ENCODE measurements at regions not wholly inside any gene's neighbourhood (a gene's known extent, or its start where the extent isn't known, plus 50 kb on each side); places are given as distances from the start of the nearest gene placed in this dataset.

DNA sequence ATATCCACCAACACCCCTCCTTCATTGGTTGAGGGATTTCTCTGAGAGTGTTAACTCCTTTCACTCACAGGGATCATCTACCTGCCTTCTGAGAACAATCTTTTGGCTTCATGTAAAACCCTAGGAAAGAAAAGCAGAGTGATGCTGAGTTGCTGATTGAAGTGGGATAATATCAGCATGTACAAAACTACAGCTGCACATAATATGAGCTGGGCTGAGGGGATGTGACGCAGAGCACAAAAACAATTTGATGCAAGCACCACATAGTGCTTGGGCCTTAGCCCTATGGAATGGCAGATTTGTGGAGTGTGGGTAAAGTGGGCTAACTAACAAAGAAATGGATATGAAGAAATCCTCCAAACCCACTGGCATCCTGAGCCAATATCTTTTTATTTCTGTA, 267.6 kb upstream of the KCNH8 start:
- DNase-seq: no peak

DNA sequence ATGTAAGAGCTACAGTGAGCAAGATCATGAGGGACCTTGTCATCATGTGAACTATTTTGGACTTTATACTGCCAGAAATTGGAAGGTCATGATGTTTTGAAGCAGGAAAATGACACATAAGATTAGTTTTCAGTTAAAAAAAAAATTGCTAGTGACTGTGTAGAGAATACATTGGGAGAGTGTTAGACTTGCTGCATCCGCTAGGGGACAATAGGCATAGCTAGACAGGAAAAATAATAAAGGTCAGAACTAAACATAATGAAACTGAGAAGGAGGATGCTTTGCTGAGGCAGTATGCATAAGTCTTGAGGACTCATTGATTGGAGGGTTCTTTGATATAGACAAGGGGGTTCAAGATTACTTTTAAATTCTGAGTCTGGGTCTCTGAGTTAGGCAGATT, 275.8 kb upstream of the KCNH8 start:
- no peak for DNase-seq

DNA sequence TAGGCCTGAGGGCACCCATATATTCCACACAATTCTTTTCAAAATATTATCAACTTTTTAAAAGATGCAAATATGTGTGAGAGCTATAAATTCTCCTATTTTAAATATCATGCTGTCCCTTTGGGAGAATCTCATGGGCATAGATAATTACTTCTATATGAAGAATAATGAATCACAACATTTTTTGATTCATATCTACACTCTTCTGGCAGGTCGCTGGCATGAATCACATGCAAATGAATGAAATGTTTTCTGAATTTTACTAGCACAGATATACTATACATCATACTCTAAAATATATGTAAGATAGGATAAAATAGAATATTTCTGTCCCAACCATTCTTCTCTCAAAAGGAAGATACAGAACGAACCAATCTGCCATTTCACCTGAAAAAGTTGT, 277.7 kb upstream of the KCNH8 start:
- DNase-seq: no peak

DNA sequence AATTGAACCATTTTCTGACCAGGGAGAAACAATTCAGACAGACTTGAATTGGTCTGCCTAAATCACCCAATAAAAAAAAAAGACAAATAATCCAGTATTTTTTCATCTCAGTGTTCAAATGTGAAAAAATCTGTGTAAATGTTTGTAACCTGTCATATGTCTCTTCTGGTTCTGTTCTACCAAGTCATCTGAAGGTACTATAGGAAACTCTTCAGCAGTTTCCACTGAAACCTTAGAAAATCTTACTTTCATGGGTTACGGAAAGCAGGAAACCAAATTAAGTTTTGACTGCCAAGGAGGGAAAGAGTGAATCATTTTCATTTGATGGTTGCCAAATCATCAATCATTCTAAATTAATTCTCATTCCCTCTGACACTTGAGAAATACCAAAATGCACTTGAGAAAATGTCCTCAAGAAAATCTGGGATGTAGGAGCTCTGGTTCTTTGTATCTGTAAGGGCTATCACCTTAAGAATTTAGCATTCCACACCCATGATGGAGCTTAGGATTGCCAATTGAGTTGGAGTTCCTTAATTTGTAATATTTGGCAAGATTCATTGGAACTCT, 278.2 kb upstream of the KCNH8 start:
- no peak for DNase-seq

GRCh38 chr3:18868911-18869689, 279.2 kb upstream of the KCNH8 start:
- DNase-seq: no peak

GRCh38 chr3:18866899-18867298, 281.4 kb upstream of the KCNH8 start:
- no peak for DNase-seq

GRCh38 chr3:18864933-18865731, 283.2 kb upstream of the KCNH8 start:
- DNase-seq: no peak

- DNase-seq: no peak
Measured at GRCh38 chr3:18862077-18862476, 286.2 kb upstream of the KCNH8 start.

GRCh38 chr3:18861137-18861536, 287.2 kb upstream of the KCNH8 start:
- no peak for DNase-seq

DNA sequence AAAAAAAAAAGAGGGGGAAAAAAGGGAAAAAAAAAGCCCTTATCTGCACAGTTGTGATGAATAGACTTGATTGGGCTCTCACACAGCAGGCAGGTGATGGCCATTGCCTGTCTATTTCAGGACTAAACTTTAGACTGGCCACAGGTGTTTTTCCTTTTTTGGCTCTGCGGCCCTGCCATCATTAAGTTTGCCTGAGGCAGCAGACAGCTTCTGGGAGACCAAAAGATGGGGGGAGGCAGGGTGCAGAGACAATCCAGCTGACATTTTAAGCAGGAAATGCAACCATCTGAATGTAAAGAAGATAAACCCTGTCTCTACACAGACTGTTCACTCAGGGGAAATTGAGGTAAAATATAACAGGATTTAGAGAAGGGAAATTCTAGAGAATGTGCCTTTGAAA, 295.0 kb upstream of the KCNH8 start:
- DNase-seq: no peak

GRCh38 chr3:18847583-18848197, 300.6 kb upstream of the KCNH8 start:
- DNase-seq: no peak

GRCh38 chr3:18843983-18844382, 304.3 kb upstream of the KCNH8 start:
- DNase-seq: no peak

DNA sequence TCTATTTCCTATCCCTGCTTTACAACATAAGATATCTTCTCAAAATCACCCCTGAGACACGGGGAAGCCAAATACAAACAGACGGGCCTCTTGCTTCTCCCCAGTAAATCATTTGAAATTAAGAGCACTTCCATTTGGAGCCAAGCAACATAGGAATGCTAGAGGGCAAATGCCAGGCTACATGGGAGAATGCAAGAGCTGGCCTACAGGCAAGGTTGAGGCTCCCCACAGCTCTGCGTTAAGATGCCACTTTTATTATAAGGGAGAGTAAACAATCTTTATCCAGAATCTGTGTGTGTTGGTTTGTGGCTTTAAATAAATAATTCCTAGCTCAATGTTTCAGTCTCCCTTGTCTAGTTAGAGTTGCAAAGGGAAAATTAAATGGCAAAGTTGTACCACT, 305.1 kb upstream of the KCNH8 start:
- DNase-seq: no peak

- DNase-seq: no peak
Measured at GRCh38 chr3:18841422-18842343, 306.6 kb upstream of the KCNH8 start.

GRCh38 chr3:18840535-18841137, 307.7 kb upstream of the KCNH8 start:
- DNase-seq: no peak

DNA sequence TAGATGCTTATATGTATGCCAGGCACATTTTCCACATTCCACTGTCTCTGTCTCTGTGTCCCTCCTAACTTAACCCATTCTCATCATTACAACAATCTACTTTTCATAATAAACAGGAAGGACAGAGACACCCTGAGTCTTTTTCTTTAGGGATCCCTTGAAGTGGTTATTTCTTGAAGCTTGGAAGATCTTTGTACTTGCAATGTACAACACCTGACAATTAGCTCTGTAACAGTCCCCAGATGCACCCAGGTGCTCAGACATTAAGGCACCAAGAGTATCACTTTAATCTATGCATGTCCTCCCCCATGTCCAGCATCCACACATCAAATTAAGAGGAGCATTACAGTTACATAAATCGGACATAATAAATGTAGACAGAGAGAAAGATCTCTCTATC, 309.6 kb upstream of the KCNH8 start:
- no peak for DNase-seq

DNA sequence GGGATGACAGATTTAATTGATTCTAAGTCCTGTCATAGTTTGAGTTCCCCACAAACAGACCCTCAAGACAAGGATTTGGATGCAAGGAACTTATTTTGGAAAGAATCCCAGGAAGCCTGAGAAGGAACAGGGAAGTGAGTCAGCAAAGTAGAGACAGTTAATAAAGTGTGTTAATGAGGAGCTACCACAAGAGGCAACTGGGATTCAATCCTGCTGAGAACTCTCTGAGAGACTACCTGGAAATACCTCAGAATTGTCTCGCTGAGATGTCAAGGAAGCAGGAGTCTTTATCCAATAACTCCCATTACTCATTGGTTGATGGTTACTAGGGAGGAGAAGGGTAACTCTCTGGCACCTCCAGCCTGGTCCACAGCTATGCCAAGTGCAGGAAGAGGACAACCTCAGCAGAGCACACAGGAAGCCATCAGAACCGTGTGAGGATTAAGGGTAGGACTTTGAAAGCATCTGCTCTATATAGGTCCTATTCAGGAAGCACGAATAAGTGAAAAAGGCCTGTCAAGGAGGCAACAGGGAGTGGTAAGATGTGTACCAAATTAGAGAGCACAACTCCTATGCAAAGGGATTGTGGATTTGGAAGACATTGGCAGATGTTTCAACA, 311.1 kb upstream of the KCNH8 start:
- DNase-seq: no peak

- DNase-seq: no peak
Measured at GRCh38 chr3:18835021-18835420, 313.3 kb upstream of the KCNH8 start.

DNA sequence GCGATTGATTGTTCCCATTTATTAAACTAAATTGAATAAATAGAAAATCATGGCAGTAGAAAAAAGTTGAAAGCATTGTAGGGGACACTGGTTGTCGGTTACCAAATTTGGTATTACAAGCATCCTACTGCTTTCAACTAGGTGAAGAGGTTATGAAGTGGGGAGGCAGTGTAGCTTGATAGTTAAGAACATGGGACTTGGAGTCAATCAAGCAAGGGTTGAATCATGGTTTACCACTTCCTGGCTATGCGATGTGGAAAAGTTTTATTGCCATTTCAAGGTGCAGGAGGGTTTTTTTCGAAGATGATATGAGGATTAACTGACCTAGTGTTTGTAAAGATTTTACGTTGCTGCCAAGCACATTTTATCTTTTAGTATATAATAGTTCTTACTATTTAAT, 318.2 kb upstream of the KCNH8 start:
- no peak for DNase-seq

DNA sequence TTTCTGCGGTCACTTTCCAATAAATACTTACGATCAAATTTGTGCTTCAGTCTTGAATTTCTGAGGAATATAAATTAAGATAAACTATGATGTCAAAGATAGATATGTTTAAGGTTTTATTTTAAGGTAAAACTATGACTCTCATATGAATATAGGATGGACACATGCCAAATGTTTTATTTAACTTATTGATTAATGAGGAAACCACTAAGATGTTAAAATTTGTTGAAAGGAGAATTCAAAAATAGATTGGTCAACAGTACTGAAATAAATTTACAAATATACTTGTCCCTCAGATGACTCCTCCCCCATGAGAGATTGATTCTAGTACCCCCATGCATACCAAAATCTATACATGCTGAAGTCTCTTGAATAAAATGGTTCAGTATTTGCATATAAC, 319.7 kb upstream of the KCNH8 start:
- no peak for DNase-seq

DNA sequence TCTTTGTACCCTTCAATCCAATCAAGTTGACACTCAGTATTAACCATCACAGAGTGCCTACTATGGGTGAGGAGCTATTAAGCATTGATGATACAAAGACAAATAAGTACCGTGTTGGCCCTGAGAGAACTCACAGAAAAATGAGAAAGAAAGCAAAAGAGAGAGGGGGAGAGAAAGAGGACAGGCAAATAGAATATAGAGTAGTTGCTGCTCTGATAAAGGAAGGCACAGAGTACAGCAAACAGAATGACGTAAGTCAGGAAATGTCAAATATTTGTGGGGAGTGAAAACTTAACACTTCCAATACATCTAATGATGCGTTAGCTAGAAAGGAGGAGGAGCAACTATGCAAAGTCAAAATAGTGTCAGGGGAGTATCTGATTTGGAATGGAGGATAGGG, 320.6 kb upstream of the KCNH8 start:
- no peak for DNase-seq

DNA sequence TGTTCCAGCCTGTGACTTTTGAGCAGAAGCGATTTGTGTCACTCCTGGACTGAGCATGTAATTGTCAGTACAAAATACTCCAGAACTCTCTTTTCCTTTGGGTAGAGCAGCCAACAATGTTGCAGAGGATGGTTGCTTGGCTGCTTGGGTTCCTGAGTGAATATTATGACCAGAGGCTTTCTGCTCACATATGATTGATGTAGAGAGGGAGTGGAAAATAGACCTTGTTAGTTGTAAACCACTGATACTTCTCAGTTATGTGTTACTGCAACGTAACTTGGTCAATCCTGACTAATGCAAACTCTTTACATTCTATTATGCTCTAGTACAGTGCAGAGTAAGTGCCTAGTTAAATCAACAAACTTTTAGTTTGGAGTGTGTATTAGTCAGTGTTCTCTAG, 322.6 kb upstream of the KCNH8 start:
- peak in 1 of 2 donors; percentile 20 for DNase-seq

Data from bone marrow (tissue), 2 donors.